G401 (cell line): ENCODE measurements at regions not wholly inside any gene's neighbourhood (a gene's known extent, or its start where the extent isn't known, plus 50 kb on each side); places are given as distances from the start of the nearest gene placed in this dataset.

Experiments
- DNase-seq: peaks from one replicate; pipeline ENCODE4 v3.0.0-alpha.2; 2015; ENCODE audit warnings: low spot score
- in situ Hi-C: cut with HindIII; loops from 2 replicates; pipeline ENCODE4 v1.10.0; 2016; ENCODE audit warnings: low sequenced_read_pairs, mixed read lengths

DNA sequence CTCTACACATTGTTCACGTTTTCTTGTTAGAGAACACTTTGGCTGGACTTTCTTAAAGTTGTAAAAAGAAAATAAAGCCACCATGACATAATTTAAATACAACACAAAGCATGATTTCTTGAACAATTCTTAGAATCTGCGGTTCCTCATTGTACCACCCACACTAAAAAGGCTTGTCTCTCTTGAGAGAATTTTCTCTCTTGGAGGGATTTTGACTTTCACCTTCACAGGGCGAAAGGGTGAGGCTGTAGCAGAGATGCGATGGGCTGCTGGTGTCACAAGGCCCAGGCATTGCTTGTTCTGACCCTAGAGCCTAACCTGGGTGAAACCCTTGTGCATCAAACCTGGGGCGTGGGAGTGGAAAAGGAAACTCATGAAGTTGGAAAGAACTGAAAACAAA, 122.7 kb upstream of the RIPOR2 start:
- DNase-seq, result no peak
- in situ Hi-C loops, result no loop called here

DNA sequence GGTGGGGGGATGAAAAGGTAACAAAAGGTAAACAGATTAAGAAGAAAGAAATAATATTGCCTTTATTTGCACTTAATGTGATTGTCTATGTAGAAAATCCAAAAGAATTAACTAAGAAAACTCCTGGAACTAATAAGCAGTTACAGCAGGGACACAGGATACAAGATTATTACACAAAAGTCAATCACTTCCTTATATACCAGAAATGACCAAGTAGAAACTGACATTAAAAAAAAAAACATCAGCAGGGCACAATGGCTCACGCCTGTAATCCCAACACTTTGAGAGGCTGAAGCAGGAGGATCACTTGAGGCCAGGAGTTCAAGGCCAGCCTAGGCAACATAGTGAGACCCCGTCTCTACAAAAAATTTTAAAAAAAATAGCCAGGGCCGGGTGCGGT, 123.2 kb upstream of the RIPOR2 start:
- DNase-seq, result no peak
- in situ Hi-C loops, result no loop called here

DNA sequence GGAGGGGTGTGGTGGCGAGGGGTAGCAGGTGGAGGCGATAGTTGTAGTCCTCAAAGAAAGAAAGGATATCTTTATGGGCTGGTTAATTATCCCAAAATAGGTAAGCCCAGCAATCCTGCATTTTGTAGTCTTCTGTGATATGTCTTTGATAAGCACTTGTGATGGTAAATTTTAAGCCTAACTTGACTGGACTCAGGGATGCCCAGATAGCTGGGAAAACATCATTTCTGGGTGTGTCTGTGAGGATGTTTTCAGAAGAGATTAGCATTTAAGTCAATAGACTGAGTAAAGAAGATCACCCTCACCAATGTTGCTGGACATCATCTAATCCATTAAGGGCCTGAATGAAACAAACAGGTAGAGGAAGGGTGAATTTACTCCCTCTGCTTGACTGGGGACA, 124.8 kb upstream of the RIPOR2 start:
- in situ Hi-C loops, result no loop called here
- DNase-seq, result no peak

DNA sequence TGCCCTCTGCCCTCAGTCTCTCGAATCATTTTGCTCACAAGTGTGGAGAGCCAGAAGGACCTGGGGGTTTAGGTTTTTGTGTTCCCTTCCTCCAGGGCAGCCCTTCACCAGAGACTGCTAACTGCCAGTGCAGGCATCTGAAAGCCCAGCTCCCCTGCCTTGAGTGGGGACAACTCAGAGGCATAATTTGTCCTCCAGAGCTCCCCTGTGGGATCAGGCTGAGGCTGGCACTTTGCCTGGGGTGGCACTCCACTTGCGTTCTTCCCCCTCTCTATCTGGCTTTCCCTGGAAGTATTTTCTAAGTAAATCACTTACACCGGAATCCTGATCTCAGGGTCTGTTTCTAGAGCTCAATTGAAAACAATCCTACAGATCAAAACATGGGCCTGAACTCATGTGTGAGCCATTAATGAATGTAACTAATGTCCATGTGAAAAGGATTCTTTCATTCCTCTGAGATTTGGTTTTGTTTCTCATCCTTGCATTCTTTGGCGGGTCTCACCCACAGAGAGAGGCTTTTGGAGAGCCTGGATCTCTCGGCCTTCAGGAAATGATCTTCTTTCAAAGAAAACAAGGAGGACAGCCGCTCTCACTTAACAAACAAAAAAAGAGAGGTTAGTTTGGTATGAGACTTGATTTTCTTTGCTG, 125.7 kb upstream of the RIPOR2 start:
- in situ Hi-C loops, result no loop called here
- no peak for DNase-seq

GRCh38 chr6:25062070-25062811, 126.5 kb upstream of the RIPOR2 start:
- in situ Hi-C loops, result no loop called here
- no peak for DNase-seq

- DNase-seq, result no peak
- in situ Hi-C loops, result no loop called here
These were observed 128.2 kb upstream of the RIPOR2 start for GRCh38 chr6:25064006-25064405.

- DNase-seq, result no peak
- in situ Hi-C loops, result no loop called here
These were observed 129.9 kb upstream of the RIPOR2 start for GRCh38 chr6:25065666-25066065.

DNA sequence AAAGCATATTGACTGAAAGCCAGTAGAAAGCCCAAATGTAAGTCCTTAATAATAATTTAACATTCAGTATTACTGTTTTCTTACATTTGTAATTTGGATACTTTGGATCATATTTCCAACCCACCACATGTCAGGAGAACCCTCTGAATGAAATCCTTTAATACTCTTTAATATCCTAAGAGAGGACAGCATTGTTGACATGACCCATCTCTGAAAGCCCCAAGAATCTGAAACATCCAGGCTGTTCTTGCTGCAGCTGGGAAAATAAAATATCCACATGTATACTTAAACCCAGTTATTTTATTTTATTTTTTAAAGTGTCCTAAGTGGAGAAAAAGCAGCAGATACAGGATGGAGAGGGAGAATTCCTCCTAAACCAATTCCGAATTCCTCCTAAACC, 130.8 kb upstream of the RIPOR2 start:
- no peak for DNase-seq
- in situ Hi-C loops, result no loop called here

DNA sequence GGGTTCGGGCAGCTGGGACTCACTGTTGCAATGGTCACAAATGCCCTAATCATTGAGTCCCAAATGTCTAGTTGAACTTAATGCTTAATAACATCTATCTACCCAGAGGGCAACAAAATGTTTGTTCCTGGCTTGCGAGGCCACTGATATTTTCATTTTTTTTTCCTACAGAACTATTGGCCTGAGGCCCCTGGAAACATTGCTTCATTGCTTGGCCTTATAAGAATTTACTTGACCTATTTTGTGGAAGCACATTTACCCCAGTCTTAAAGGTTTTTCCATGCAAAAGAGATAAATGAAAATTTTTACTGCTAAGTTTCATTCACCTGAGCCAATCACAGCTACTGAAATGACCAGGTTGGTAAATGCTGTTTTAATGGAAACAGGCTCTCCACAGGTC, 133.1 kb upstream of the RIPOR2 start:
- DNase-seq, result no peak
- in situ Hi-C loops, result no loop called here

- in situ Hi-C loops, result no loop called here
- DNase-seq, result peak; percentile 70
These were observed 135.0 kb upstream of the RIPOR2 start for GRCh38 chr6:25070547-25071366.

- in situ Hi-C loops, result no loop called here
- no peak for DNase-seq
These were observed 142.4 kb upstream of the RIPOR2 start for GRCh38 chr6:25078141-25078540.

DNA sequence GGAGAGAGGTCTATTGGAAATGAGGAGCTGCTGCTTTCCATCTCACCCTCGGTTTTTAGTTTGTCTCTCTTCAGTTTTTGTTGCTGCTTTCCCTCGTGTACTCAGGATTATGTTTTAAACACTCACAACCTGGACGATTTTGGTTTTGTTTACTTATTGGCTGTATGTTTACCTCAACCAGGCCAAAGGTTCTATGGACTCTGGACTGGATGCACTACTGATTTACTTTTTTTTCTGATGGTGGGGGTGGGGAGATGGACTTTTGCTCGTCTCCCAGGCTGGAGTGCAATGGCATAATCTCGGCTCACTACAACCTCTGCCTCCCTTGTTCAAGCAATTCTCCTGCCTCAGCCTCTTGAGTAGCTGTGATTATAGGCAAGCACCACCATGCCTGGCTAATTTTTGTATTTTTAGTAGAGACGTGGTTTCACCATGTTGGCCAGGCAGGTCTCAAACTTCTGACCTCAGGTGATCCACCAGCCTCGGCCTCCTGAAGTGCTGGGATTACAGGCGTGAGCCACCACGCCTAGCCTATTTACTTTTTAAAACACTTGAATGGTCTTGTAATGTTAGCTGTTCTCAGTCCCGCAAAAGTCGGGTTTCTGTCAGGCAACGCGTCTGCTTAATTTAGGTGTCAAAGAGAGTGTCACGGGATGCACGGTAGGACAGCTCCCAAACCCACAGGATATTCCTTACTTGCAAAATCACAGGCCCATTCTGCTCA, 148.2 kb upstream of the RIPOR2 start:
- DNase-seq, result no peak
- in situ Hi-C loops, result no loop called here

GRCh38 chr6:25084508-25084833, 148.7 kb upstream of the RIPOR2 start:
- DNase-seq, result no peak
- in situ Hi-C loops, result no loop called here

GRCh38 chr6:25085756-25086155, 150.0 kb upstream of the RIPOR2 start:
- DNase-seq, result no peak
- in situ Hi-C loops, result no loop called here

DNA sequence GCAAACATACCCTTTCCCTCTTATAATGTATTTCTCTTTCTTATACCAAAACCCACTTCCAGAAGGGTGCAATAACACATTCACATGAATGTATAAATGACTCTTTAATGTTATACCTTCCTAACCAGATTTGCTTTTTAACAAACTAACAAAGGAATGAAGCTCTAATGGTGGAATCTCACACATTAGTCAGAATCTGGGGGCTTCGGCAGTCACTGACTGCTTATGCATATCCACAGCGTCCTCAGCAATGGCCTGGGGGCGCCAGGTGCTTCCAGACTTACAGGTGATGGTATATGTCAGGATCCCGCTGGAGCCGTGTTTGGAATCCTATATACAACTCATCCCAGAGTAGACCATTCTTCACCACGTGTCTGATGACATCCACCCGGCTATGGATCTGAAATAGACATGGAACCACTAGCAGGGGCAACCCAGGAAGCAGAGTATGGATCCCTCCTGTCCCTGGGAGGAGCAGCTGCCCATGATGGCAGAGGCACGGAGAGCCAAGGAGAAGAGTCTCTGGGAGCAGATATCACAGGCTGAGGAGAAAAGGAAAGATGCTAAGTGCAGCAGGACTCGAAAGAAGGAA, 150.8 kb upstream of the RIPOR2 start:
- in situ Hi-C loops, result no loop called here
- no peak for DNase-seq

- in situ Hi-C loops, result no loop called here
- no peak for DNase-seq
These were observed 152.8 kb upstream of the RIPOR2 start for GRCh38 chr6:25088513-25088912.

GRCh38 chr6:25089442-25089841, 153.7 kb upstream of the RIPOR2 start:
- in situ Hi-C loops, result no loop called here
- DNase-seq, result no peak

DNA sequence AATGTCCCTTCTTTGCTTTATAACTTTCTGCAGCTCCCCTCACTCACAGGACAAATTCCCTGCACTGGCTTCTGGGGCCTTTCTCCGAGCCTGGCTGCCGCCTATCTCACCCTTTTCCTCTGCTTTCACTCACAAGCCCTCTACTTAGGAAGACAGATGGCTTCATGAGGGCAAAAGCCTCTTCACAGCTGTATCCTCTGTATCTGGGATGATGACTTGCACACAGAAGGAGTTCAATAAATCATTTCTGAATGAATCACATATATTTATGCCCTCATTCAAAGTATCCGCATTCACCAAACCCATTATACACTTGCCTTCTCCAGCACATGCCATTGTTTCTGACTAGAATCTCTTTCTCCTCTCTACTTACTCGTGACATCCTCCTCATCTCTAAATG, 159.0 kb upstream of the RIPOR2 start:
- in situ Hi-C loops, result no loop called here
- DNase-seq, result no peak

GRCh38 chr6:25100288-25100687, 164.5 kb upstream of the RIPOR2 start:
- DNase-seq, result no peak
- in situ Hi-C loops, result no loop called here

GRCh38 chr6:25103603-25104002, 167.8 kb upstream of the RIPOR2 start:
- in situ Hi-C loops, result no loop called here
- no peak for DNase-seq
